CD4-positive, alpha-beta T cell treated with Interleukin-15 for 4 hours (primary cell): ENCODE measurements at regions not wholly inside any gene's neighbourhood (a gene's known extent, or its start where the extent isn't known, plus 50 kb on each side); places are given as distances from the start of the nearest gene placed in this dataset.

ENCODE experiments used
- DNase-seq: peaks from one replicate; pipeline ENCODE4 v3.0.0-alpha.2; 2020; ENCODE audit warnings: low spot score

DNA sequence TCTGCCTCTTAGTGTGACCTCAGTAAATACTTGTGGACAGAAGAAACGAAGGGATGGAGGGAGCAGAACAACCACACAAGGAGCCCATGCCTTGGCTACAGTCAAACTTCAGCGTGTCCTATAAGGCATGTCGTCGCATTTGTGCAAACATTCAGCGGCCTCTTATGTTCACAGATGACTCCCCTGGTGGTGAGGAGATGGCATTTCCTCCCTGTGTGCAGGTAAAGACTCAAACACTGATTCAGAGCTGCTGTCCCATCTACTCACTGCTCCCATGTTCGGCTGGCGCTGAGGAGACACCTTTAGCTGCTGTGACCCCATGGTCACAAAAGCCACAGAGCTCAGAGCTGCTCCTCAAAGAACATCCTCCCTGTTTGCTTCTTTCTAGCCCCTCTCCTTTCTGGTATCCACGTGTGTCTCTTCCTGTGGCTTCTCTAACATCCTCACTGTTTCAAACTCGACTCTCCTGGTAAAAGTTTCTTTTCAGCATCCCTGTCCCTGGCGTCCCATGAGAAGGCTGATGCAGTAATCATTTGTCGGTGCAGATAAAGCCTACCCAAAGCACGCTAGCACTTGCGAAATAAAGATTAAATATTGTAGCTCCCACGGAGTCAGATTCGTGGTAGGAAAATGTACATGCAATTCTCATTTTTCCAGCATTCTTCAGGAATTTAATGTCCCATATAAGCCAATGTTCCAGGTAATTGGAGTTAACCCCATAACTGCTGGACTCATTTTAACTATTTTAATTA, 124.9 kb upstream of the NEBL start:
- DNase-seq = no peak

DNA sequence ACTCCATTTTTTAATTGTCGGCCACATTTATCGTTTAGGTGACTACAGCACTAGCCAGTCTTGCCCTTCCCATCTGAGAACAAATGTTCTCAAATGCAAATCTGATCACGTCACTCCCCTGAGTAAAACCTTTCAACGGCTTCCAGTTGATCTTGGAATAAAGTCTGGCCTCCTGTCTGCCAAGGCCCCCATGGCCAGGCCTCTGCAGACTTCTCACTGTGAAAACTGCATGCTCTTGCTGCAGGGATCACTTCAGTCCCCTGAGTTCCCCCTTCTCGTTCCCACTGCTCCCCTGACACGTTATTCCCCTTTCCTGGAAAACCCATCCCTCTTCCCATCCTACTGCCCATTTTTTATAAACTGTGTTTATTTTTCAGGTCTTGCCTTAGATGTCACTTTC, 124.1 kb upstream of the NEBL start:
- DNase-seq = no peak

DNA sequence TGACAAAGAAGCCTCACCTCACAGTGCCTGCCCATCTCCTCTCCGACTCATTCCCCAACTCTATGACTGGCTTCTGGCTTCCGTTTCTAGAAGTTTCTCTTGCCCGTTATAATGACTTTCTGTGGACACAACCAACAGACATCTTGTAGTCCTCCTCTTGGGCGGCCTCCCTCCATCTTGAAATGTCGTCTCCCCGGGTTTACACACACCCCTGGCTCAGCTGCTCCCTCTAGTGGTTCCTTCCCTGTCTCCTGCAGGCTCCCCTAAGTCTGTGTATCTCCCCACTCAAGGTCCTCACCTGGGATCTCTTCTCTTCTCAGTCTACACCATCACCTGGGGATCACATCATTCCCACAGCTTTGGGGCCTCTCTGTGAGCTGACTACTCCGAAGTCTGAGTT, 123.4 kb upstream of the NEBL start:
- DNase-seq = no peak

DNA sequence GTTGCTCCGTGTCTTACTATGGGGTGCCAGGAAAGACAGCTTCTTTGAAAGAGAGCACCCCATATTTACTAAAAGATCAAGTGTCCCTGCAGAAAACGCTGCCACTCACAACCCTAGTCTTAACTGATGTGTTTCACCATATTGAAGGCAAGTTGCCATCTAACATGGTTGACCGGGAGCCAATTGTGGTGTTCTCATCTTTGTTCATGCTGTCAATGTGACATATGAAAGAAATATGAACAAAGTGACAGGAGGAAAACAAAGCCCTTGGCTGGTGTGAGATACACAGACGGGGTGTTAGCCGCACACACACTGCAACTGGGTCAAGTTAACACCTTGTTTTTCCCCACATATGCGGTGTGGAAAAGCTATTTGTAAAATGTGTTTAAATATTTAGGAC, 122.3 kb upstream of the NEBL start:
- DNase-seq = no peak

DNA sequence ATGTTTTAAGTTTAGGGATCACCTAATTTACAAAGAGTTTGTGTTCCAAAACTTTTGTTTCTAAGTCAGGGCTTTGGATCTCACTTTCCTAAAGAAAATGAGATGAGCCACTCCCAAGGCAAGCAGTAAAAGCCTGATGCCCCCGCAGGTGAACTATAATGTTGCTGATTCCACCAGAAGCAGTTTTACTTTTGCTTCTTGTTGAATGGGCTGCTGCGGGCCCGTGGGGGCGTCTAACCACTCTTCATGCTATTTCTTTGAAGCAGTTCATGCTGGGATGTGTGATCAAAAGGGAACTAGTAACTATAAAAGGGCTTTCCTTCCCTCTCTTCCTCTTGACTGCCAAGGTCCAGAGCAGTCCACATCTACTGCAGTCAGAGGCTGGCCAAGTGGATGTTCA, 118.7 kb upstream of the NEBL start:
- DNase-seq = no peak

DNA sequence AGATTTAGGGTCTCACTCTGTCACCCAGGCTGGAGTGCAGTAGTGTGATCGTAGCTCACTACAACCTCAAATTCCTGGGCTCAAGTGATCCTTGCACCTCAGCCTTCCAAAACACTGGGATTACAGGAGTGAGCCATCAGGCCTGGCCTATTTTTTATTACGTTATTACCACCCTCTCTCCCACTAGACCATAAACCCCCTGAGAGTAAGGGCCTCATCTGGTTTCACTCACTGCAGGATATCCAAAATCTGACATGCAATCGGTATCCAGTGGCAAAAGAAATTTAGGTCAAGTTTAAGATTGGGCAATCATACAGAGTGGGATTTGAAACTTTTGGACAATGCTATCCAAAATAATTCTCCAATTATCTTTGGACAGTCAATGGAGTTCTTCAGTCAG, 117.0 kb upstream of the NEBL start:
- DNase-seq = no peak

DNA sequence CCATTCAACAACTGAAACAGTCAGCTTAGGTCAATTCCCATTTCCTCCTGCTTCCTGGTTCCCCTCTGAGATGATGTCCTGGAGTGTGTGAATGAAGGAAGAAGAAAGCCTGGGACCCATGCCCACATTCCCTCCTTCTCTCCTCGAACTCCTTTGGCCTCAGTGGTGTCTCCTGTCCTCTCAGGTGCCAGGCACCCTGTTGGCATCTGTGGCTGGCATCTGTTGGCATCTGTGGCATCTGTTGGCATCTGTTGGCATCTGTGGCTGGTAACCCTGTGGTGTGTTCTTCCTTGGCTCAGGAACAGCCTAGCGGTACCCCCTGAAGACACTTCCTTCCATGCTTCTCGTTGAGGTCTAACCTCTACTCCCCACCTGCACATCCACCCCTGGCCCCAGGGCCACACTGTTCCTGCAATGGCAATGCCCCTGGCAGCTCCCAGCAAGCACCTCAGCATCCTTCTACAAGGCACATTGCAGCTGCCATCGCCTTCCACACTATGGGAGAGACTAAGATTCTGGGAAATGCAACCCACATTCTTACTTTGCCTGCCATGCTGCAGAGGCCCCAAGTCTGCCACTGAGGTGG, 114.4 kb upstream of the NEBL start:
- no peak for DNase-seq

DNA sequence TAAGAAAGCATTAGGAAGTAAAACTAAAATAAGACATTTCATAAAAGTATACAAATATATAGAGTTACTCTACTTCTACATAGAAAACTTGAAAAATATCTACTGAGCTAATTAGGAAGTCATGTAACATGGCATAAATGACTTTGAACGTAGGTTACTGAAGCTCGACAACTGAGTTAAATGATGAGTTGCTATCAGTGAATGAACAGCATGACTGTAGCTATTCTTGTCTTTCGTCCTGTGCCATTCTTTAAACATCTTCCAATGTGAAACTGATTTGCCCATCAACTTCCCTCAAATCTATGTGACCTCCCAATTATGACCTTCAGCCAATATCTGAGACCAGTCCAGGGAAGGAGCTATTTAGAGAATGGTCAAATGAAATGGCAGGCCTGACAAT, 113.5 kb upstream of the NEBL start:
- DNase-seq = no peak

DNA sequence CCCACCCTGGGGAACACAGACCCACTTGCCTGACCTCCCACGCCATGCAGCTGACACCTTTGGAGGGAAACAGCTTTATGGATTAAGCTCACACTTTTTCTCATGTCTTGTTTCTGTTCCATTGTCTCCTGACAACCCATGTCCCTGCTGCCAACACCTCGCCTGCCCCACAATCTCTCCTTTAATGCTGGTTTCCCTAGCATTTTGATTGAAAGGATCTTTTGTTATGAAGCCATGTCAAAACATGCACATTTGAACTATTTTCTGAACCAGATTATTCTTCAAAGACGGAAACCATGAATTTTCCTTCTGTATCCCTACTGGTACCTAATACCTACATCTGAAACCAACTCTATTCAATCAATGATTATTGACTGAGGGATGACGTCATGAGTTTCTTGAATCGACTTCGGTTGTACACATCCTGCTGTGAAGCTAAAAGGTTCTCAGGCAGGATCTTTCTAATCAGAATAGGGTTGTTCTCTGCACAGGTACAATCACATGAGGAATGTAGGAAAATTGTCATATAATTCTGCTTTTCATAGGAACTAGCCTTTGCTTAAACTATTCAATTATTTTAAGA, 106.2 kb upstream of the NEBL start:
- no peak for DNase-seq

DNA sequence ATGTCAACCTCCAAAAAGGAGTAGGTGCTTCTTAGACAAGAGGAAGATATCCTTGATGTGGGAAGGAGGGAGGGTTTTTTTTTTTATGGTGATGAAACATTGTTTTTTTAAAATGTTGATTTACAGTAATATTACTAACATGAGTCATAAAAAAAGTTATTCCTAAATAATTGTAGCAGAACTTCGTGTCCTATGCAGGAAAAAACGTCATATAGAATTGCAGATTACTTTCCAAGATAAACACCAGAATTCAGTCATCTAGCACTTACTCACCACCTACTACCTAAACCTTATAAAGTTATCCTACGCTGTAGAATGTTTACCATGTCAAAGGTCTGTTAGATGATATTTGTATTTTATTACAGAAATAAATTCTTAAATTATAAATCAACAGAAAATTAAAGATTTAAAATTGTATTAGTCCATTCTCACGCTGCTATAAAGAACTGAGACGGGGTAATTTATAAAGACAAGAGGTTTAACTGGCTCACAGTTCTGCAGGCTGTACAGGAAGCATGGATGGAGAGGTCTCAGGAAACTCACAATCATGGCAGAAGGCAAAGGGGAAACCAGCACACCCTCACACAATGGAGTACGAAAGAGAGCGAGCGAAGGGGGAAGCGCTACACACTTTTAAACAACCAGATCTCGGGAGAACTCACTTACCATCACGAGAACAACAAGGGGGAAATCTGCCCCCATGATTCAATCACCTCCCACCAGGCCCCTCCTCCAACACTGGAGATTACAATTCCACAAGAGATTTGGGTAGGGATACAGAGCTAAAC, 105.2 kb upstream of the NEBL start:
- no peak for DNase-seq

DNA sequence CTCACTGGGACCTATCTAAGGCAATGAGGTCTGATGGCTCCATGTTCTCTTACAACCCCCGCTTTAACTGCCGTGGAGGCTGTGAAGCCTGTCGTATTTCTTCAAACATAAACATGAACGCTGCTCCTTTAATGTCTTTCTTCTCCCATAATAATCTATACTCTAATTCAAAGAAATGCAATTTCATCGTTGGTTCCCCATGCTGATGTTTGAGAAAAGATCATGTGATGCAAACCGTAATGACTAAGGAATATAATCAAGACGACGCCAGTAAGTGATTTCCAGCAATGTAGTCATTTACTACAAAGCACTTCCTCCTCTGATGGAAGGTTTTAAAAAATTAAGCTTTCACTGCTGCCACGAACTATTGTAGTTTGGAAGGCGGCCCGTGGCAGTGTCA, 102.6 kb upstream of the NEBL start:
- no peak for DNase-seq

DNA sequence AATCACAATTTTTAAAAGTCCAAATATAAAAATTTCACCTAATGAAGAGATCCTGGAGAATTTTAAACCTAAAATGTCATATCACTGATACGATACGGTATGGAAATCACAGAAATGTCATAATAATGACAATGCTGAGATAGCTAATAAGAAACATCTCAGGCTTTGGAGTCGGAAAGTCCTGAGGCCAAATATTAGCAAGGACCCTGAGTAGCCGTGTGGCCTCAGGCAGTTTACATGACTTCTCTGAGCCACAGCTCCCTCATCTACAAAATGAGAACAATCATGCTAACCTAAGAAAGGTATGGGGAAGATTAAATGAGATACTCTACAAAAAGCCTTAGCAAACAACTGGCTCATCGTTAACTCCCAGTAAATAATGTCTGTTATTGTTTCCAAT, 100.9 kb upstream of the NEBL start:
- DNase-seq = no peak

DNA sequence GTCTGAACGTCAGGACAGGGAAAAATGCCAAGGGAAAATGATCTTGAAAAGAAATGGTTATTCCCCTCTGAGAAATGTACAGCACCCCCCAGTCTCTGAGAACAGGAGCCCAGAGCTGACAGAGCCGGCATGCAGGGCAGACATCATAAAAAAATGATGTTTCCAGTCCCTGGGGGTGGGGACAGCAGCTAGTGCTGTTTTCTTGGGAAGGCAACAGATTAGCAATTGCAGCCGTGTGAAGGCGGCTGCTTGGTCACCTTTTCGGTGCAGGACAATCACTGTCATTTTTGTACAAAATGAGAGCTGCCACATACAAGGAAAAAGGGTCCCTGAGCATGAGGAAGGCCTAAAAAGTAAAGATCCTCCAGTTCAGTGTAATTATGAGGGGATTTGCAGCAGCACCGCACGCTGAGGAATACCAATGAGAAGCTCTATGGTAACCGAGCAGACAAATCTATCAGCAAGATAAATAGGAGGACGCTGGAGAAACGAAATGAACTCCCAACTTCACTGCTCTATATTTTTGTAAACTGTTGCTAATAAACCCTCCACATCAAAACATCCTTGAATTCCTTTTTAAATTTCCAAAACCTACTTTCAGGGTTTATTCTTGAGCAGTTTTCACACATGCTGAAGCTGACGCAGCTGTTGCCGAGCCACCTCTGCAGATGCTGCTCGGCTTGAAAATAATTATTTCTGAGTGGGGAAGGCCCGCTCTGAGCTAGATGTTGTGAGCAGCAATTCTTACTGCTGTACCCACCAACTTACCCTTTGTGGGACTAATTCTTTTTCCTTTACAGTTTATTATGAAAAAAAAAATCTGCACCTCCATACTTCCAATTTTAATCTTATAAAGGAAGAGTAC, 98.2 kb upstream of the NEBL start:
- no peak for DNase-seq

DNA sequence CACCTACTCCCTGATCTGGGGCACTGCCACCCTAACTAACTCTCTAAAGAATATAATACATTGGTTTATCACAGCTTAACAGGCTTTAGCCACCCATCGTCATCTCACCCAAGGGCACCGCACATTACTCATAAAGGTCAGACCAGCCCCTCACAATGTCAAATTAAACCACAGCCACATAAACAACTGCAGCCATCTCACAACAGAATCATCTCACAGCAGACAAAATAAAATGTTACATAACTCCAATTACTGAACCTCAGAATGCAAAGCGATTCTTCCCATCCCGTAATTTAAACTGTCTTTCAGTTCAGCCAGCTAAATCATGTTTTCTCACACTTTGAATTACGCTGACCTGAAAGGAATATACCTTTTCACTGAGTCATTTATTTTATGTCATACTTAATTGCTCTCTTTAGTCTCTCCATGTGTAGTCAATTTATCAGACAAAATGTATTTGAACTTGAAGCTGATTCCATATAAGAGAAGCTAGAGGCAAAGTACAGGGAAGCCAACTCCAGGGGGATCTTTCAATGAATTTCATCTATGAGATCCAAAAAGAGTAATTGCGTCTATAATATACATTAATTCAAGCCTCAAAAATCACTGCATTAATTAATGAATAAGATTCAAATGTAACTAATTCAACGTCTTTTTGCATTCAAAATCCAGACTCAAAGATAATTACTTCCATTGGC, 96.9 kb upstream of the NEBL start:
- no peak for DNase-seq

DNA sequence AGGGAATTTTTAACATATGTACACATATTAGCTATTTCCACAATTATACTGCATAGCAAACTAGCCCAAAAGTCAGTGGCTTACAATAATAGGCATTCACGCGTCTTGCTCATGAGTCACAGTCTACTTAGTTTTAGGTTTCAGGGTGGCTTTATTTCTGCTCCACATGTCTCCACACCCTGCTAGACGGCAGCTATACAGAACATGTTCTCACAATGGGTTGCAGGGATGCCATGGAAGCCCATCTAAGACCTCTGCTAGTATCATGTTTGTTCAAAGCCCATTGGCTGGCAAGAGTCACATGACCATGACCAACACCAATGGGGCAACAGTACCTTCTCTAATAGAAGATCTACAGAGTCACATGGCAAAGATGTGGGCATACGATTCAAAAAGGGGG, 96.3 kb upstream of the NEBL start:
- no peak for DNase-seq

DNA sequence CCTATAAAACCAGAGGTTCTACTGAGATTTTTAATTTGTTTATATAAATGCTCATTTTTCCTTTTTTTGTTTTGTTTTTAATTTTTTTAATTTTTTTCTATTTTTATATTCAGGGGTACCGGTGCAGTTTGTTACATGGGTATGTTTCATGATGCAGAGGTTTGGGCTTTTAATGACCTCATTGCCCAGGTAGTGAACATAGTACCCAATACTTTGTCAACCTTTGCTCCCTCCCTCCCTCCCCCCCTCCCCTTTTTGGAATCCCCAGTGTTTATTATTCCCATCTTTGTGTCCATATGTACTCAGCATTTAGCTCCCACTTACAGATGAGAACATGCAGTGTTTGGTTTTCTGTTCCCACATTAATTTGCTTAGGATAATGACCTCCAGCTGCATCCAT, 94.4 kb upstream of the NEBL start:
- DNase-seq = no peak

DNA sequence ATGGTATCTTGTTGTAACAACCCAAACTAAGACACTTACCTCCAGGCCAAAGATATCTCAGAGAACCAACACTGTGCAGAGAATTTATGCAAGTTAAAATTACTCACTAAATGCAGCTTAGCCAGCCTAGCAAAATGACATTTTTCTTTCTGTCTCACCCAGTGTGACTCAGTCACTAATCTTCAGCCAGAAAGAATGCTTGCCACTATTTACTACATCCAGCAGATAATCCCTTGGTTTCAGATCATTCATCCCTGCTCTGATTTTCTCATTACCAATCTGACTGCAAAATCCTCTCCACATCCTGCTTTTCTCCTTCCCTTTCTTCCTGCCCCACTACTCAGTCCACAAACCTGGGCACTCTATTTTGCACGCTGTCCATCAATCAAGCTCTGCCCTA, 93.5 kb upstream of the NEBL start:
- DNase-seq = no peak

DNA sequence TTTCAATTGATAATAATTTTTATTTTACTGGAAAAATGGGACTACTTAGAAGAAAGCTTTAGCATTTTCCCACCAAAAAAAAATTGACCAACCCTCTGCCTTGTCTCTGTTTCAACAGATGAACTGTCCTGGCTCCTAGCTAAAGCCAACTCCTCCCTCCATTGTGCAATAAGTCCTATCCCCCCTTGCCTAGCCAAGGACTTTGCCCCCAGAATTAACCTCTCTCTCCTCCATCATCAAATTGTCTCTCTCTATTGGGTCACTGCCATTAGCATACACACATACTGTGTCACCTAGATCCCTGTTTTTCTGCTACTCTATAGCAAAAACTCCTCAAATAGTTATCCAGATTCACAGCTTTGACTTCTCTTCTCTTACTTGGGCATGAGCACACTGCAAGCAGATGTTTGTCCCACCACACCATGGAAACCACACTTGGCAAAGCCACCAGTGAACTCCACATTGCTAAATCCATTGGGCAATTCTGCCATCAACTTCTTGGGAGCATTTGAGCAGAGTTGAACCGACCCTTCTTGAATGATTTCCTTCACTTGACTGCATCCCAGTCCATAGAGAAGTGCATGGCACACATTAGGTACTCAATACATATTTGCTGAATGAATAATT, 91.4 kb upstream of the NEBL start:
- no peak for DNase-seq

DNA sequence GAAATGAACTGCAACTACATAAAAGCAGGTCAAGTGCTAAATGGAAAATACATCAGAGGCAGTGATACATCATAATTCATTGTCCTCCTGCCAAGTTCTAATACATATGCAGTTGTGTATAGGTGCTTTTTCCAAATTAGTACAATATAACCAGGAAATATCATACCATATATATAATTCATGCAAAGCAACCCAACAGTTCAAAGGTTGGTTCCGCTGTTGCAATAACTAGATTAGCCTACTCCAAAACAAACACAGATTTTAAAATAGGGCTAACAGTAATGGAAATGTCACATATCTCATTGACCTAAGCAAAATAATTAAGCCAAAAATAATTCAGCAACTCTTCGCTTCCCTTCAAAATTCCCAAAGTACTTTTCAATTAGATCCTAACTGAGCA, 88.9 kb upstream of the NEBL start:
- no peak for DNase-seq

DNA sequence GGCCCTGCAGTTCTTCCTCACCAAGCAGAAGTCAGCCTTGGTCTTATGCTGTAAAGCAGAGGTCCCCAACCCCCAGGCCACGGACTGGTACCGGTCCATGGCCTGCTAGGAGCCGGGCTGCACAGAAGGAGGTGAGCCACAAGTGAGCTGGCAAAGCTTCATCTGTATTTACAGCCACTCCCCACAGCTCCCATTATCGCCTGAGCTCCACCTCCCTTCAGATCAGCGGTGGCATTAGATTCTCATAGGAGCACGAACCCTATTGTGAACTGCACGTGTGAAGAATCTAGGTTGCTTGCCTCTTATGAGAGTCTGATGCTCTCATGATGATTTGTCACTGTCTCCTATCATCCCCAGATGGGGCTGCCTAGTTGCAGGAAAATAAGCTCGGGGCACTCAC, 87.6 kb upstream of the NEBL start:
- DNase-seq = no peak

DNA sequence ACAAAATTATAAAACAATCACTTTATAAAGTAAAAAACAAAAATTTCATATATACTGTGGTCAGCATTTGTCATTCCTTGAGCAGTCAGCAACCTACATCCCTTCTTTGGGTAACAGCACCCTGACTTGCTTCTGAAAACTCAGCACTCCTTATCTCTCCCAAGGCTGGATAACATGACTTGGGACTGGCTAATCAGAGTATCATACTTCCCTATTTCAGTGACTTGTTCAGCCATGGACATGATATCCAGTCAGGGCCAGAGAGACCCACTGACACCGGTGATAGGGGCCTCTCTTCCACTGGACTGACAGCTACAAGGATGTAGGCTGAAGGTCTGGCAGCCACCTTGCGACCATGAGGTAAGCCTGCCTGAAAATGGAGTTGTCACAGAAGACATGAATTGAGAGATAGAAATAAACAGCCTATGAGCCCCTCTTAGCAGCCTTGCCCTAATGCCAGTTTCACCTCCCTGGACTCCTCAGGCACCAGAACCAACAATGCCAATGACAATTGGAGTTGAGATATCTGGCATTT, 84.4 kb upstream of the NEBL start:
- DNase-seq = no peak
